Sigmoid colon (tissue), 4 donors: ENCODE measurements at regions not wholly inside any gene's neighbourhood (a gene's known extent, or its start where the extent isn't known, plus 50 kb on each side); places are given as distances from the start of the nearest gene placed in this dataset.

Source experiments
- CTCF ChIP-seq, 4 experiments: fragments of 450-650 bp in 3 of 4; fragments of 200-600 bp in 1 of 4; IDR thresholded peaks; one replicate each; pipeline ENCODE4 v1.5.1; 2016 to 2019; ENCODE audit warnings: antibody characterized with exemption in 4 of 4, mild to moderate bottlenecking in 3 of 4, moderate library complexity in 2 of 4
- EP300 ChIP-seq, 4 donors: sonication (generic); formaldehyde crosslinking; IDR thresholded peaks; one replicate each; pipeline ENCODE4 v1.6.1; 2017; ENCODE audit warnings: antibody characterized with exemption in 4 of 4
- POLR2A ChIP-seq, 2 donors: fragments of 450-650 bp; IDR thresholded peaks; one replicate each; pipeline ENCODE4 v1.6.1; 2016; ENCODE audit warnings: antibody characterized with exemption in 2 of 2, mild to moderate bottlenecking in 2 of 2, moderate library complexity in 2 of 2

- TF ChIP-seq POLR2A (IDR thresholded peaks at IDR 0.05) (no peak), CTCF (IDR thresholded peaks at IDR 0.05) (no peak), EP300 (IDR thresholded peaks at IDR 0.05) (no peak)
Measured at GRCh38 chr15:50857763-50858162, 50.7 kb upstream of the AP4E1 start.
